Endothelial cell (in vitro differentiated cells): ENCODE measurements at regions not wholly inside any gene's neighbourhood (a gene's known extent, or its start where the extent isn't known, plus 50 kb on each side); places are given as distances from the start of the nearest gene placed in this dataset.

Source experiments
- DNase-seq: peaks from one replicate; pipeline ENCODE4 v3.0.0; 2021; ENCODE audit warnings: low spot score
- H3K27ac Mint-ChIP-seq: one replicate; pipeline ENCODE4 v1.8.0; 2021; ENCODE audit warnings: mixed read lengths, inconsistent platforms; ENCODE audit not compliant: unreplicated experiment
- H3K27me3 Mint-ChIP-seq: one replicate; pipeline ENCODE4 v1.8.0; 2021; ENCODE audit warnings: mild to moderate bottlenecking, moderate library complexity, mixed read lengths, inconsistent platforms; ENCODE audit not compliant: unreplicated experiment
- H3K36me3 Mint-ChIP-seq: one replicate; pipeline ENCODE4 v1.8.0; 2021; ENCODE audit warnings: mild to moderate bottlenecking, low read depth, mixed read lengths, inconsistent platforms; ENCODE audit not compliant: unreplicated experiment
- H3K4me1 Mint-ChIP-seq: one replicate; pipeline ENCODE4 v1.8.0; 2021; ENCODE audit warnings: mild to moderate bottlenecking, mixed read lengths, inconsistent platforms; ENCODE audit not compliant: unreplicated experiment
- H3K4me3 Mint-ChIP-seq: one replicate; pipeline ENCODE4 v1.8.0; 2021; ENCODE audit warnings: mild to moderate bottlenecking, mixed read lengths, inconsistent platforms; ENCODE audit not compliant: unreplicated experiment
- H3K9me3 Mint-ChIP-seq: one replicate; pipeline ENCODE4 v1.8.0; 2021; ENCODE audit warnings: mixed read lengths, inconsistent platforms; ENCODE audit not compliant: unreplicated experiment
- TF ChIP-seq, protein P1 (sequence below): fragments of 200-600 bp; sonication (generic); IDR thresholded peaks from one replicate; pipeline ENCODE4 v1.5.0; 2021; ENCODE audit warnings: antibody characterized with exemption; ENCODE audit not compliant: unreplicated experiment

DNA sequence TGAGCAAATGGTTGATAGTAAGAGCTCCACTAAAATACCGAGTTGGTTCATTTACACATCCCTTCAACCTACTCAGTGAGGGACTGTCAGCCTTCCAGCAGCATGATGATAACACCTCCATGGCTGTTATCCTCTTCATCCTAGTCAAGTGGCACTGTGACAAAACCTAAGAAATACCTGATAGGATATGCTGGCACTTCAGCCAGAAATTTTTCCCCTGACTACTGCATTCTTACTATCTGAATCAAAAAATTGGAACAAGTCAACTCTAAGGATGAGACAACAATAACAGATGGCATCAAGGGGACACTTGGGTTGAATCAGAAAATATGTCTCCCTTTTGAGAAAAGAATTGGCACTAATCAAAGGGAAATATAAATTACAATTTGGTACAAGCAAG is 193.9 kb downstream of the KCTD12 start:
- TF ChIP-seq, protein P1, sequence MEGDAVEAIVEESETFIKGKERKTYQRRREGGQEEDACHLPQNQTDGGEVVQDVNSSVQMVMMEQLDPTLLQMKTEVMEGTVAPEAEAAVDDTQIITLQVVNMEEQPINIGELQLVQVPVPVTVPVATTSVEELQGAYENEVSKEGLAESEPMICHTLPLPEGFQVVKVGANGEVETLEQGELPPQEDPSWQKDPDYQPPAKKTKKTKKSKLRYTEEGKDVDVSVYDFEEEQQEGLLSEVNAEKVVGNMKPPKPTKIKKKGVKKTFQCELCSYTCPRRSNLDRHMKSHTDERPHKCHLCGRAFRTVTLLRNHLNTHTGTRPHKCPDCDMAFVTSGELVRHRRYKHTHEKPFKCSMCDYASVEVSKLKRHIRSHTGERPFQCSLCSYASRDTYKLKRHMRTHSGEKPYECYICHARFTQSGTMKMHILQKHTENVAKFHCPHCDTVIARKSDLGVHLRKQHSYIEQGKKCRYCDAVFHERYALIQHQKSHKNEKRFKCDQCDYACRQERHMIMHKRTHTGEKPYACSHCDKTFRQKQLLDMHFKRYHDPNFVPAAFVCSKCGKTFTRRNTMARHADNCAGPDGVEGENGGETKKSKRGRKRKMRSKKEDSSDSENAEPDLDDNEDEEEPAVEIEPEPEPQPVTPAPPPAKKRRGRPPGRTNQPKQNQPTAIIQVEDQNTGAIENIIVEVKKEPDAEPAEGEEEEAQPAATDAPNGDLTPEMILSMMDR = no peak
- no peak overlapping the region for H3K27ac Mint-ChIP-seq
- peaks cover 7% of the 10 kb centered on the region for H3K4me1 Mint-ChIP-seq
- H3K36me3 Mint-ChIP-seq = no peaks in the 10 kb centered on the region
- H3K27me3 Mint-ChIP-seq = no peaks in the 10 kb centered on the region
- DNase-seq = no peak
- no peaks in the 10 kb centered on the region for H3K9me3 Mint-ChIP-seq
- H3K4me3 Mint-ChIP-seq = no peak overlapping the region

GRCh38 chr13:76690611-76691010 is 195.6 kb downstream of the KCTD12 start:
- Mint-ChIP-seq H3K27ac (no peak overlapping the region), H3K4me3 (no peak overlapping the region), H3K27me3 (no peaks in the 10 kb centered on the region), H3K9me3 (no peaks in the 10 kb centered on the region), H3K4me1 (peaks cover 8% of the 10 kb centered on the region), H3K36me3 (no peaks in the 10 kb centered on the region)
- TF ChIP-seq, protein P1 = no peak
- DNase-seq = no peak

GRCh38 chr13:76687467-76687866 is 198.7 kb downstream of the KCTD12 start:
- H3K27ac Mint-ChIP-seq = no peak overlapping the region
- H3K4me3 Mint-ChIP-seq = no peak overlapping the region
- H3K4me1 Mint-ChIP-seq = peaks cover 8% of the 10 kb centered on the region
- H3K9me3 Mint-ChIP-seq = no peaks in the 10 kb centered on the region
- no peak for DNase-seq
- TF ChIP-seq, protein P1 = no peak
- H3K36me3 Mint-ChIP-seq = no peaks in the 10 kb centered on the region
- no peaks in the 10 kb centered on the region for H3K27me3 Mint-ChIP-seq

DNA sequence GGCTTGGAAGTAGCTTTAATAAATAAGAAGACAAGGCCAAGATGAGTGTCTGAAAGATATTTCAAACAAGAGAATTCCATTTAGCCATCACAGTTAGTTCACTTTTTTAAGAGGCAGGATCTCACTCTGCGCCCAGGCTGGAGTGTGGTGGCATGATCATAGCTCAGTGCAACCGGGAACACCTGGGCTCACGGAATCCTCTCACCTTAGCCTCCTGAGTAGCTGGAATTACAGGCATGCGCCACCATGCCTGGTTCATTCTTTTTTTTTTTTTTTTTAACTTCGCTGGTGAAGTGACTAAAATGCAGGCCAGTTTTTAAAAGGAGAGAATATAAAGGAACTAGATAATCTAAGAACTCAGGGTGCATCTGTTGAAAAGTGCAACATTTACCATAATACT is 200.3 kb downstream of the KCTD12 start:
- no peaks in the 10 kb centered on the region for H3K27me3 Mint-ChIP-seq
- H3K4me3 Mint-ChIP-seq = no peak overlapping the region
- no peaks in the 10 kb centered on the region for H3K36me3 Mint-ChIP-seq
- DNase-seq = no peak
- H3K4me1 Mint-ChIP-seq = peaks cover 8% of the 10 kb centered on the region
- no peaks in the 10 kb centered on the region for H3K9me3 Mint-ChIP-seq
- TF ChIP-seq, protein P1 = no peak
- no peak overlapping the region for H3K27ac Mint-ChIP-seq

DNA sequence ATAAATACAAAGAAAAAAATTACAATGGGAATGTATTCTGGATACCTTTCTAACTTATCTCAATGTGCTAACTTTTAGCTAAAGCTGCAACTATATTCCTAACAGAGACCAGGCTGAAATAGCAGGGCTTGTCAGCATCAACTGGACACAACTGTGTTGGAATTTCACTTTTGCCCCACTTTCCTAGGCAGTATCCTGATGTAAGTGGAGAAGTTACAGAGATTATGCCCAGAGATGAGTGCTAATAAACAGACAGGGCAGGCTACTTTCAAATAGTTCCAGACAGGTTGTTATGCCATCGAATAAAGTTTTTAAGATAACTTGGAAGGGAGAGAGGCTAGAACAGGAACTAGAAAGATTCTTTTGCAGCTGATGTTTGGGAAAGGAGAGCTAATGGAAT is 201.9 kb downstream of the KCTD12 start:
- Mint-ChIP-seq H3K27ac (no peak overlapping the region), H3K27me3 (no peaks in the 10 kb centered on the region), H3K36me3 (no peaks in the 10 kb centered on the region), H3K4me3 (no peak overlapping the region), H3K4me1 (peaks cover 8% of the 10 kb centered on the region), H3K9me3 (no peaks in the 10 kb centered on the region)
- TF ChIP-seq, protein P1 = no peak
- no peak for DNase-seq
